SU-DHL-6 (cell line): ENCODE measurements at regions not wholly inside any gene's neighbourhood (a gene's known extent, or its start where the extent isn't known, plus 50 kb on each side); places are given as distances from the start of the nearest gene placed in this dataset.

ENCODE experiments used
- H2AFZ ChIP-seq: fragments of 200-600 bp; sonication (generic); 2 replicates; pipeline ENCODE4 v1.6.1; 2014; ENCODE audit warnings: low read depth, mild to moderate bottlenecking, moderate library complexity, mixed read lengths, antibody characterized with exemption, low read length; ENCODE audit not compliant: severe bottlenecking
- H3F3A ChIP-seq: fragments of 200-600 bp; shearing (Covaris generic); 2 replicates; pipeline ENCODE4 v1.6.0; 2016; ENCODE audit warnings: antibody characterized with exemption, mild to moderate bottlenecking; ENCODE audit not compliant: insufficient read depth
- H3K27ac ChIP-seq: fragments of 200-600 bp; sonication (generic); 2 replicates; pipeline ENCODE4 v1.5.1; 2016; ENCODE audit warnings: low read depth, mild to moderate bottlenecking, low read length, moderate library complexity, mixed read lengths
- H3K27me3 ChIP-seq: fragments of 200-600 bp; sonication (generic), shearing (Covaris generic); 2 replicates; pipeline ENCODE4 v1.6.0; 2014; ENCODE audit warnings: mild to moderate bottlenecking, low read length
- H3K36me3 ChIP-seq: fragments of 200-600 bp; sonication (generic); 2 replicates; pipeline ENCODE4 v1.6.1; 2014; ENCODE audit warnings: mild to moderate bottlenecking, low read length, mixed read lengths
- H3K4me2 ChIP-seq: fragments of 300-600, 200-600 bp; shearing (Covaris generic), sonication (generic); 2 replicates; pipeline ENCODE4 v1.6.0; 2014; ENCODE audit warnings: low read length, low read depth, mild to moderate bottlenecking; ENCODE audit not compliant: poor library complexity, severe bottlenecking
- H3K4me3 ChIP-seq: fragments of 200-600 bp; sonication (generic); 2 replicates; pipeline ENCODE4 v1.5.1; 2014; ENCODE audit warnings: antibody characterized with exemption, low read length, mild to moderate bottlenecking, mixed read lengths; ENCODE audit not compliant: insufficient read depth, poor library complexity, severe bottlenecking
- H3K79me2 ChIP-seq: fragments of 200-600 bp; sonication (generic); 2 replicates; pipeline ENCODE4 v1.6.1; 2014; ENCODE audit warnings: mild to moderate bottlenecking, low read length, moderate library complexity; ENCODE audit not compliant: insufficient read depth
- H3K9ac ChIP-seq: fragments of 200-600 bp; sonication (generic); 2 replicates; pipeline ENCODE4 v1.7.0; 2014; ENCODE audit warnings: mild to moderate bottlenecking, low read length
- H3K9me2 ChIP-seq: fragments of 200-600 bp; sonication (generic); replicated peaks from 2 replicates; pipeline ENCODE4 v1.6.1; 2014; ENCODE audit warnings: low read length; ENCODE audit not compliant: insufficient read depth
- H3K9me3 ChIP-seq: fragments of 200-600 bp; sonication (generic); 2 replicates; pipeline ENCODE4 v1.6.1; 2014; ENCODE audit warnings: low read length, mixed read lengths; ENCODE audit not compliant: insufficient read depth
- H4K20me1 ChIP-seq: fragments of 200-600 bp; sonication (generic); 2 replicates; pipeline ENCODE4 v1.6.1; 2014; ENCODE audit warnings: low read depth, mild to moderate bottlenecking, antibody characterized with exemption, low read length, moderate library complexity, mixed read lengths
- EZH2phosphoT487 ChIP-seq: fragments of 200-600 bp; sonication (generic), shearing (Covaris generic); conservative IDR thresholded peaks from 2 replicates; pipeline ENCODE4 v1.6.1; 2018; ENCODE audit warnings: mild to moderate bottlenecking, antibody characterized with exemption, low read length, moderate library complexity, mixed read lengths
- TF ChIP-seq, protein P1 (sequence below): fragments of 200-600 bp; sonication (generic); IDR thresholded peaks from one replicate; pipeline ENCODE4 v1.5.1; 2017; ENCODE audit warnings: antibody characterized with exemption, mild to moderate bottlenecking, low read length, moderate library complexity; ENCODE audit not compliant: insufficient read depth, poor library complexity, severe bottlenecking

DNA sequence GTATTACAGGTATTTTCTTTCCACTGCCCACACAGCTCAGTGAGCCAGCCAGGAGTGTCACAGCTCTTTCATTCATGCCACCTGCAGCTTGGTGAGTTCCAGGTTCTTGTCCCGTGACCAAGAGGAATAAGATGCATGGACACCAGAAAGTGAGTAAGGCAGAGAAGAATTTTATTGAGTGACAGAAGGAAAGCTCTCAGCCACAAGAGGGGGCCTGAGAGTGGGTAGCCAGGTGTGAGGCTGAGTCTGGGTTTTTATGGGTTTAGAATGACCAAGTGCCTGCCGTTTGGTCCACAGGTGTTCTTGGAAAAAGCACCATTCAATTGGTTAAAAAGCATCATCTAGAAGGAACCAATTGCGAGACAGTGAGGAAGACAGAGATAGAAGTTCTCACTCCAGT is 1097.1 kb upstream of the SLC39A10 start:
- H3K9me2 ChIP-seq, result no peaks in the 10 kb centered on the region
- H3K27ac ChIP-seq, result no peak overlapping the region
- H3K4me2 ChIP-seq, result no peak overlapping the region
- no peaks in the 10 kb centered on the region for H3F3A ChIP-seq
- H3K4me3 ChIP-seq, result no peak overlapping the region
- no peaks in the 10 kb centered on the region for H3K27me3 ChIP-seq
- H3K79me2 ChIP-seq, result no peaks in the 10 kb centered on the region
- no peak overlapping the region for H2AFZ ChIP-seq
- H3K9ac ChIP-seq, result no peak overlapping the region
- H4K20me1 ChIP-seq, result no peaks in the 10 kb centered on the region
- H3K36me3 ChIP-seq, result no peaks in the 10 kb centered on the region
- no peak for TF ChIP-seq EZH2phosphoT487
- TF ChIP-seq, protein P1, sequence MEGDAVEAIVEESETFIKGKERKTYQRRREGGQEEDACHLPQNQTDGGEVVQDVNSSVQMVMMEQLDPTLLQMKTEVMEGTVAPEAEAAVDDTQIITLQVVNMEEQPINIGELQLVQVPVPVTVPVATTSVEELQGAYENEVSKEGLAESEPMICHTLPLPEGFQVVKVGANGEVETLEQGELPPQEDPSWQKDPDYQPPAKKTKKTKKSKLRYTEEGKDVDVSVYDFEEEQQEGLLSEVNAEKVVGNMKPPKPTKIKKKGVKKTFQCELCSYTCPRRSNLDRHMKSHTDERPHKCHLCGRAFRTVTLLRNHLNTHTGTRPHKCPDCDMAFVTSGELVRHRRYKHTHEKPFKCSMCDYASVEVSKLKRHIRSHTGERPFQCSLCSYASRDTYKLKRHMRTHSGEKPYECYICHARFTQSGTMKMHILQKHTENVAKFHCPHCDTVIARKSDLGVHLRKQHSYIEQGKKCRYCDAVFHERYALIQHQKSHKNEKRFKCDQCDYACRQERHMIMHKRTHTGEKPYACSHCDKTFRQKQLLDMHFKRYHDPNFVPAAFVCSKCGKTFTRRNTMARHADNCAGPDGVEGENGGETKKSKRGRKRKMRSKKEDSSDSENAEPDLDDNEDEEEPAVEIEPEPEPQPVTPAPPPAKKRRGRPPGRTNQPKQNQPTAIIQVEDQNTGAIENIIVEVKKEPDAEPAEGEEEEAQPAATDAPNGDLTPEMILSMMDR, result no peak
- H3K9me3 ChIP-seq, result peaks cover 13% of the 10 kb centered on the region; the same call in 1 of the 2 replicates

DNA sequence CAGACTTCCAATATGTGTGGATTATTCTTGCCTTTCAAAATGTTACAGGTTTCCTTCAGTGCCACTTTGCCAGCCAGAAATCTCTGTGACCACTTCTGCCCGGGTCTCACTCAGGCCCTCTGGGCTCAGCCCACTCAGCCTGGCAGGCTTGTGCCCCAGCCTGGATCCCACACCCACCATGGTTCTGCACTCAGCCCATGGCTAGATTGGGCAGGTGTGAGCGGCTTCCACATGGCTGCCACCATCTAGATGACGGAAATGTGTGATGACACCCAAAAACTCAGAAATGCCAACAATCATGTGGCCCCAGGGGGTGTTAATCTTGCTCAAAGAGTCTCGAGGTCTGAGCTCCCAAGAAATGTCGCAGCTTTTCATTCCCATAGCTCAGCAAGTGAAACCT is 1097.5 kb upstream of the SLC39A10 start:
- no peaks in the 10 kb centered on the region for H3F3A ChIP-seq
- H3K36me3 ChIP-seq, result no peaks in the 10 kb centered on the region
- no peaks in the 10 kb centered on the region for H4K20me1 ChIP-seq
- H3K9ac ChIP-seq, result no peak overlapping the region
- no peaks in the 10 kb centered on the region for H3K79me2 ChIP-seq
- TF ChIP-seq, protein P1, result no peak
- TF ChIP-seq EZH2phosphoT487, result no peak
- no peak overlapping the region for H3K27ac ChIP-seq
- no peaks in the 10 kb centered on the region for H3K27me3 ChIP-seq
- H2AFZ ChIP-seq, result no peak overlapping the region
- H3K4me2 ChIP-seq, result no peak overlapping the region
- H3K9me2 ChIP-seq, result no peaks in the 10 kb centered on the region
- H3K4me3 ChIP-seq, result no peak overlapping the region
- peaks cover 13% of the 10 kb centered on the region; the same call in 1 of the 2 replicates for H3K9me3 ChIP-seq

DNA sequence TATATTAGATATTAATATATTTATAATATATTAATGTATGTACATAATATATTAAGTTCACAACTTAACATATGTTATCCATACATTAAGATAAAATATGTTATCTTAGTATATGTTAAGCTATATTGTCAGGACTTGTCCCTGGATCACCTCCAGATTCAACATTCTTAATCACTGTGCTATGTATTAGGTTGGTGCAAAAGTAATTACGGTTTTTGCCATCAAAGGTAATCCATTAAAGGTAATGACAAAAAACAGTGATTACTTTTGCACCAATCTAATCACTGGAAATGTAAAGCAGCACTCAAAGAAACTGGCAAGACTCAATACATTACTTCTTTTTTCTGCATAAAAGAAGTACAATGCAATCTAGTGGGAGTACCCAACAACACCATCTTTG is 1099.0 kb upstream of the SLC39A10 start:
- Histone ChIP-seq H3K4me3 (no peak overlapping the region), H3K9ac (no peak overlapping the region), H3K4me2 (no peak overlapping the region), H4K20me1 (no peaks in the 10 kb centered on the region), H3K9me2 (no peaks in the 10 kb centered on the region), H3K27me3 (no peaks in the 10 kb centered on the region), H2AFZ (no peak overlapping the region), H3K36me3 (no peaks in the 10 kb centered on the region), H3F3A (no peaks in the 10 kb centered on the region), H3K9me3 (peaks cover 13% of the 10 kb centered on the region; the same call in 1 of the 2 replicates), H3K79me2 (no peaks in the 10 kb centered on the region), H3K27ac (no peak overlapping the region)
- no peak for TF ChIP-seq EZH2phosphoT487

DNA sequence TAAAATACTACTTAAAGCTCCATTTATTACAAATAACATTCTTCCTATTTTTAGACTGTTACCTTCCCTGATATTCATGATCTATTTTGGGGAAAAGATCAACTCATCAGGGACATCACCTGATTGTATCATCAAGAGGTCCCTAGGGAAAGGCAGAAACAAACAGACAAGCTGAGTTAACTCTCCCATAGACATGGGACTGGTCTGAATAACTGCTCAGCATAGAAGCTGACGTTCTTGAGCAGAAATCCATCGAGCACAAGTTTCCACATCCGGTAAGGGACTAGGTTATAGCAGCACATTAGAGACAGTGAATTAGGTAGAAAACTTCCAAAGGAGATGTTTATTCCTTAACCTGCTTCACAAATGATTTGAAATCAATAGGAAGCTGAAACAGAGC is 1100.4 kb upstream of the SLC39A10 start:
- no peaks in the 10 kb centered on the region for H3K79me2 ChIP-seq
- TF ChIP-seq, protein P1, result no peak
- no peak for TF ChIP-seq EZH2phosphoT487
- H4K20me1 ChIP-seq, result no peaks in the 10 kb centered on the region
- H2AFZ ChIP-seq, result no peak overlapping the region
- no peaks in the 10 kb centered on the region for H3F3A ChIP-seq
- no peak overlapping the region for H3K4me2 ChIP-seq
- no peak overlapping the region for H3K9ac ChIP-seq
- no peaks in the 10 kb centered on the region for H3K36me3 ChIP-seq
- no peak overlapping the region for H3K4me3 ChIP-seq
- no peaks in the 10 kb centered on the region for H3K9me2 ChIP-seq
- H3K27me3 ChIP-seq, result no peaks in the 10 kb centered on the region
- no peak overlapping the region for H3K27ac ChIP-seq
- peaks cover 13% of the 10 kb centered on the region; the same call in 1 of the 2 replicates for H3K9me3 ChIP-seq
